Stimulated activated naive B cell treated with anti-CD40 and anti-IgM and Interleukin-4, amounts not matched to agents 10 μg/mL and 1 μg/mL and 100 μg/mL, for 72 hours (primary cell): ENCODE measurements at regions not wholly inside any gene's neighbourhood (a gene's known extent, or its start where the extent isn't known, plus 50 kb on each side); places are given as distances from the start of the nearest gene placed in this dataset.

ENCODE experiments used
- ATAC-seq, 2 donors: fragments of 150-1000 bp; cut with Tn5 transposase; replicated peaks; 2 replicates each; pipeline ENCODE4 v1.10.0; 2021; ENCODE audit warnings: moderate library complexity in 1 of 2
- DNase-seq: peaks from one replicate; pipeline ENCODE4 v3.0.0; 2021
- H3K27ac Mint-ChIP-seq: one replicate; pipeline ENCODE4 v1.8.0; 2022; ENCODE audit warnings: mild to moderate bottlenecking, mixed read lengths
- H3K27me3 Mint-ChIP-seq, 2 donors: one replicate each; pipeline ENCODE4 v1.8.0; 2022; ENCODE audit warnings: mixed read lengths in 2 of 2
- H3K36me3 Mint-ChIP-seq, 2 donors: one replicate each; pipeline ENCODE4 v1.8.0; 2022; ENCODE audit warnings: mixed read lengths in 2 of 2, mild to moderate bottlenecking in 1 of 2
- H3K4me1 Mint-ChIP-seq, 2 donors: one replicate each; pipeline ENCODE4 v1.8.0; 2022; ENCODE audit warnings: mixed read lengths in 2 of 2, mild to moderate bottlenecking in 1 of 2
- H3K4me3 Mint-ChIP-seq, 2 donors: one replicate each; pipeline ENCODE4 v1.8.0; 2022; ENCODE audit warnings: mild to moderate bottlenecking in 2 of 2, mixed read lengths in 2 of 2, moderate library complexity in 1 of 2
- H3K9me3 Mint-ChIP-seq, 2 donors: one replicate each; pipeline ENCODE4 v1.8.0; 2022; ENCODE audit warnings: mixed read lengths in 2 of 2, mild to moderate bottlenecking in 1 of 2

GRCh38 chr2:201961401-201961800, 72.3 kb upstream of the FZD7 start:
- no peaks in the 10 kb centered on the region for H3K36me3 Mint-ChIP-seq
- no peaks in the 10 kb centered on the region for H3K9me3 Mint-ChIP-seq
- no peak overlapping the region for H3K27ac Mint-ChIP-seq
- H3K27me3 Mint-ChIP-seq, result peaks cover 6 to 8% of the 10 kb centered on the region in 2 donors
- H3K4me1 Mint-ChIP-seq, result peaks cover 7 to 9% of the 10 kb centered on the region in 2 donors
- H3K4me3 Mint-ChIP-seq, result no peak overlapping the region
- DNase-seq, result no peak
- peak in 1 of 2 donors; percentile 4 for ATAC-seq

- H3K4me3 Mint-ChIP-seq, result no peak overlapping the region
- DNase-seq (no peak), ATAC-seq (no peak)
- H3K9me3 Mint-ChIP-seq, result no peaks in the 10 kb centered on the region
- H3K4me1 Mint-ChIP-seq, result peaks cover 7 to 9% of the 10 kb centered on the region in 2 donors
- no peaks in the 10 kb centered on the region for H3K27me3 Mint-ChIP-seq
- no peak overlapping the region for H3K27ac Mint-ChIP-seq
- H3K36me3 Mint-ChIP-seq, result no peaks in the 10 kb centered on the region
Measured at GRCh38 chr2:201962774-201963562, 70.7 kb upstream of the FZD7 start.

GRCh38 chr2:201964011-201964410, 69.6 kb upstream of the FZD7 start:
- H3K4me3 Mint-ChIP-seq, result no peak overlapping the region
- peaks cover 7 to 9% of the 10 kb centered on the region in 2 donors for H3K4me1 Mint-ChIP-seq
- no peaks in the 10 kb centered on the region for H3K9me3 Mint-ChIP-seq
- H3K36me3 Mint-ChIP-seq, result no peaks in the 10 kb centered on the region
- DNase-seq, result no peak
- ATAC-seq, result no peak
- no peak overlapping the region for H3K27ac Mint-ChIP-seq
- H3K27me3 Mint-ChIP-seq, result peaks cover 0 to 2% of the 10 kb centered on the region in 2 donors

GRCh38 chr2:201964631-201965206, 68.9 kb upstream of the FZD7 start:
- H3K36me3 Mint-ChIP-seq, result no peaks in the 10 kb centered on the region
- no peak overlapping the region for H3K27ac Mint-ChIP-seq
- H3K4me3 Mint-ChIP-seq, result no peak overlapping the region
- peaks cover 7 to 9% of the 10 kb centered on the region in 2 donors for H3K4me1 Mint-ChIP-seq
- DNase-seq (no peak), ATAC-seq (no peak)
- H3K9me3 Mint-ChIP-seq, result no peaks in the 10 kb centered on the region
- peaks cover 0 to 9% of the 10 kb centered on the region in 2 donors for H3K27me3 Mint-ChIP-seq

GRCh38 chr2:201965550-201965949, 68.1 kb upstream of the FZD7 start:
- H3K4me1 Mint-ChIP-seq, result peaks cover 7 to 9% of the 10 kb centered on the region in 2 donors
- no peak overlapping the region for H3K27ac Mint-ChIP-seq
- H3K4me3 Mint-ChIP-seq, result no peak overlapping the region
- H3K27me3 Mint-ChIP-seq, result peaks cover 5 to 14% of the 10 kb centered on the region in 2 donors
- no peaks in the 10 kb centered on the region for H3K36me3 Mint-ChIP-seq
- ATAC-seq (no peak), DNase-seq (no peak)
- H3K9me3 Mint-ChIP-seq, result peaks cover 1 to 4% of the 10 kb centered on the region in 2 donors

- Mint-ChIP-seq H3K4me1 (no peaks in the 10 kb centered on the region), H3K36me3 (no peaks in the 10 kb centered on the region), H3K9me3 (peaks cover 6% of the 10 kb centered on the region in 2 donors), H3K27ac (no peak overlapping the region), H3K4me3 (no peak overlapping the region), H3K27me3 (peaks cover 13 to 16% of the 10 kb centered on the region in 2 donors)
- ATAC-seq, result no peak
- DNase-seq, result no peak
Measured at GRCh38 chr2:201966691-201967438, 66.8 kb upstream of the FZD7 start.

GRCh38 chr2:201968050-201968449, 65.6 kb upstream of the FZD7 start:
- ATAC-seq, result no peak
- DNase-seq, result no peak
- no peak overlapping the region for H3K27ac Mint-ChIP-seq
- peaks cover 6% of the 10 kb centered on the region in 2 donors for H3K9me3 Mint-ChIP-seq
- H3K27me3 Mint-ChIP-seq, result peaks cover 18 to 20% of the 10 kb centered on the region in 2 donors
- H3K4me3 Mint-ChIP-seq, result no peak overlapping the region
- H3K36me3 Mint-ChIP-seq, result no peaks in the 10 kb centered on the region
- no peaks in the 10 kb centered on the region for H3K4me1 Mint-ChIP-seq

GRCh38 chr2:201968476-201968875, 65.2 kb upstream of the FZD7 start:
- Mint-ChIP-seq H3K27me3 (peaks cover 18 to 20% of the 10 kb centered on the region in 2 donors), H3K4me3 (no peak overlapping the region), H3K4me1 (no peaks in the 10 kb centered on the region), H3K36me3 (no peaks in the 10 kb centered on the region), H3K27ac (no peak overlapping the region), H3K9me3 (peaks cover 6% of the 10 kb centered on the region in 2 donors)
- no peak for DNase-seq
- no peak for ATAC-seq

- Mint-ChIP-seq H3K27ac (no peak overlapping the region), H3K4me1 (no peaks in the 10 kb centered on the region), H3K4me3 (no peak overlapping the region), H3K27me3 (peaks cover 18 to 20% of the 10 kb centered on the region in 2 donors), H3K9me3 (peaks cover 6% of the 10 kb centered on the region in 2 donors), H3K36me3 (no peaks in the 10 kb centered on the region)
- ATAC-seq, result no peak
- DNase-seq, result no peak
Measured at GRCh38 chr2:201969241-201969937, 64.3 kb upstream of the FZD7 start.

GRCh38 chr2:201969938-201970785, 63.5 kb upstream of the FZD7 start:
- no peak overlapping the region for H3K27ac Mint-ChIP-seq
- H3K27me3 Mint-ChIP-seq, result peaks cover 18 to 26% of the 10 kb centered on the region in 2 donors
- no peaks in the 10 kb centered on the region for H3K4me1 Mint-ChIP-seq
- DNase-seq, result no peak
- H3K36me3 Mint-ChIP-seq, result no peaks in the 10 kb centered on the region
- H3K4me3 Mint-ChIP-seq, result no peak overlapping the region
- ATAC-seq, result no peak
- H3K9me3 Mint-ChIP-seq, result peaks cover 6% of the 10 kb centered on the region in 2 donors

- H3K4me1 Mint-ChIP-seq, result no peaks in the 10 kb centered on the region
Measured at GRCh38 chr2:201970786-201971108, 62.9 kb upstream of the FZD7 start.

GRCh38 chr2:201971531-201972228, 62.0 kb upstream of the FZD7 start:
- Mint-ChIP-seq H3K4me3 (no peak overlapping the region), H3K27ac (no peak overlapping the region), H3K4me1 (no peaks in the 10 kb centered on the region), H3K27me3 (peaks cover 26 to 30% of the 10 kb centered on the region in 2 donors), H3K9me3 (peaks cover 6% of the 10 kb centered on the region in 2 donors), H3K36me3 (no peaks in the 10 kb centered on the region)
- ATAC-seq (no peak), DNase-seq (no peak)

More at GRCh38 chr2:201970786-201971108, 62.9 kb upstream of the FZD7 start:
- ATAC-seq (no peak), DNase-seq (no peak)
- no peak overlapping the region for H3K27ac Mint-ChIP-seq
- no peaks in the 10 kb centered on the region for H3K36me3 Mint-ChIP-seq
- H3K9me3 Mint-ChIP-seq, result peaks cover 6% of the 10 kb centered on the region in 2 donors
- no peak overlapping the region for H3K4me3 Mint-ChIP-seq
- peaks cover 18 to 26% of the 10 kb centered on the region in 2 donors for H3K27me3 Mint-ChIP-seq

- no peaks in the 10 kb centered on the region for H3K4me1 Mint-ChIP-seq
- H3K27ac Mint-ChIP-seq, result no peak overlapping the region
- no peaks in the 10 kb centered on the region for H3K36me3 Mint-ChIP-seq
- H3K9me3 Mint-ChIP-seq, result peaks cover 6% of the 10 kb centered on the region in 2 donors
- ATAC-seq (no peak), DNase-seq (no peak)
- peaks cover 31 to 32% of the 10 kb centered on the region in 2 donors for H3K27me3 Mint-ChIP-seq
- no peak overlapping the region for H3K4me3 Mint-ChIP-seq
Measured at GRCh38 chr2:201972621-201973255, 60.9 kb upstream of the FZD7 start.
